Neural cell (in vitro differentiated cells): ENCODE measurements at regions not wholly inside any gene's neighbourhood (a gene's known extent, or its start where the extent isn't known, plus 50 kb on each side); places are given as distances from the start of the nearest gene placed in this dataset.

Source experiments
- H2AFZ ChIP-seq: fragments of 200-600, 300-800 bp; sonication (generic), shearing (Covaris generic); 2 replicates; pipeline ENCODE4 v1.6.0; 2014; ENCODE audit warnings: low read depth, mild to moderate bottlenecking, antibody characterized with exemption, low read length, moderate library complexity
- H3F3A ChIP-seq: fragments of 200-600 bp; shearing (Covaris generic); 2 replicates; pipeline ENCODE4 v1.6.1; 2016; ENCODE audit warnings: mild to moderate bottlenecking, moderate library complexity, mixed read lengths, antibody characterized with exemption, low read length; ENCODE audit not compliant: insufficient read depth, poor library complexity, severe bottlenecking
- H3K27ac ChIP-seq: fragments of 200-600, 300-800 bp; sonication (generic), shearing (Covaris generic); 2 replicates; pipeline ENCODE4 v1.5.1; 2014; ENCODE audit warnings: mild to moderate bottlenecking, low read length, moderate library complexity
- H3K27me3 ChIP-seq: fragments of 300-800, 200-600 bp; sonication (generic), shearing (Covaris generic); 2 replicates; pipeline ENCODE4 v1.6.0; 2014; ENCODE audit warnings: mild to moderate bottlenecking, low read depth, low read length, moderate library complexity; ENCODE audit not compliant: insufficient read depth
- H3K36me3 ChIP-seq: fragments of 300-800, 200-600 bp; sonication (generic), shearing (Covaris generic); 2 replicates; pipeline ENCODE4 v1.5.1; 2014; ENCODE audit warnings: mild to moderate bottlenecking, antibody characterized with exemption, low read length, moderate library complexity; ENCODE audit not compliant: insufficient read depth
- H3K4me2 ChIP-seq: fragments of 300-800, 200-600 bp; sonication (generic), shearing (Covaris generic); 2 replicates; pipeline ENCODE4 v1.6.0; 2014; ENCODE audit warnings: mild to moderate bottlenecking, low read length
- H3K4me3 ChIP-seq: fragments of 300-800, 200-600 bp; sonication (generic), shearing (Covaris generic); 2 replicates; pipeline ENCODE4 v1.5.1; 2014; ENCODE audit warnings: mild to moderate bottlenecking, low read length, moderate library complexity
- H3K79me2 ChIP-seq: fragments of 200-600 bp; shearing (Covaris generic); replicated peaks from 2 replicates; pipeline ENCODE4 v1.6.0; 2014; ENCODE audit warnings: mild to moderate bottlenecking, low read length, moderate library complexity; ENCODE audit not compliant: insufficient read depth
- H3K9ac ChIP-seq: fragments of 300-800, 200-600 bp; sonication (generic), shearing (Covaris generic); 2 replicates; pipeline ENCODE4 v1.6.1; 2016; ENCODE audit warnings: mild to moderate bottlenecking, low read length, mixed read lengths
- H3K9me2 ChIP-seq: fragments of 200-600 bp; shearing (Covaris generic); 2 replicates; pipeline ENCODE4 v1.6.1; 2016; ENCODE audit warnings: mild to moderate bottlenecking, low read length, mixed read lengths; ENCODE audit not compliant: insufficient read depth
- H3K9me3 ChIP-seq: fragments of 200-600, 300-800 bp; sonication (generic), shearing (Covaris generic); 2 replicates; pipeline ENCODE4 v1.6.1; 2016; ENCODE audit warnings: mild to moderate bottlenecking, mixed run types, low read length, moderate library complexity, mixed read lengths
- H4K20me1 ChIP-seq: fragments of 200-600 bp; shearing (Covaris generic); 2 replicates; pipeline ENCODE4 v1.6.1; 2016; ENCODE audit warnings: mild to moderate bottlenecking, mixed run types; ENCODE audit not compliant: insufficient read depth
- CTCF ChIP-seq: fragments of 450-650 bp; IDR thresholded peaks from 2 replicates; pipeline ENCODE4 v1.5.1; 2014; ENCODE audit warnings: antibody characterized with exemption, mild to moderate bottlenecking, moderate library complexity; ENCODE audit not compliant: poor library complexity, severe bottlenecking
- EP300 ChIP-seq: fragments of 450-650 bp; conservative IDR thresholded peaks from 2 replicates; pipeline ENCODE4 v1.6.1; 2014; ENCODE audit warnings: antibody characterized with exemption, mild to moderate bottlenecking, moderate library complexity; ENCODE audit not compliant: poor library complexity, severe bottlenecking
- EZH2 ChIP-seq: fragments of 200-600, 300-800 bp; shearing (Covaris generic), sonication (generic); IDR thresholded peaks from 2 replicates; pipeline ENCODE4 v1.6.1; 2014; ENCODE audit warnings: antibody characterized with exemption, low read length, borderline replicate concordance, mild to moderate bottlenecking; ENCODE audit not compliant: insufficient read depth, poor library complexity, severe bottlenecking
- MXI1 ChIP-seq: fragments of 450-650 bp; conservative IDR thresholded peaks from 2 replicates; pipeline ENCODE4 v1.6.1; 2014; ENCODE audit warnings: antibody characterized with exemption, mild to moderate bottlenecking; ENCODE audit not compliant: poor library complexity, severe bottlenecking
- POLR2AphosphoS5 ChIP-seq: IDR thresholded peaks from 2 replicates; pipeline ENCODE4 v1.6.1; 2012
- RAD21 ChIP-seq: fragments of 450-650 bp; conservative IDR thresholded peaks from 2 replicates; pipeline ENCODE4 v1.6.1; 2014; ENCODE audit warnings: antibody characterized with exemption, mild to moderate bottlenecking, moderate library complexity
- REST ChIP-seq: IDR thresholded peaks from 2 replicates; pipeline ENCODE4 v1.6.1; 2012; ENCODE audit warnings: borderline replicate concordance
- SMC3 ChIP-seq: fragments of 450-650 bp; conservative IDR thresholded peaks from 2 replicates; pipeline ENCODE4 v1.6.1; 2014; ENCODE audit warnings: antibody characterized with exemption, mild to moderate bottlenecking, moderate library complexity; ENCODE audit not compliant: poor library complexity
- TAF1 ChIP-seq: IDR thresholded peaks from 2 replicates; pipeline ENCODE4 v1.6.1; 2012; ENCODE audit warnings: low read depth

- H4K20me1 ChIP-seq: no peaks in the 10 kb centered on the region
- H3F3A ChIP-seq: no peaks in the 10 kb centered on the region
- H3K4me3 ChIP-seq: no peak overlapping the region
- H3K9me2 ChIP-seq: no peaks in the 10 kb centered on the region
- no peak overlapping the region for H3K27ac ChIP-seq
- H2AFZ ChIP-seq: no peak overlapping the region
- H3K4me2 ChIP-seq: no peak overlapping the region
- H3K79me2 ChIP-seq: no peaks in the 10 kb centered on the region
- no peaks in the 10 kb centered on the region for H3K36me3 ChIP-seq
- H3K27me3 ChIP-seq: no peaks in the 10 kb centered on the region
- no peak overlapping the region for H3K9ac ChIP-seq
- H3K9me3 ChIP-seq: no peaks in the 10 kb centered on the region
- TF ChIP-seq MXI1: no peak
These were observed 76.6 kb downstream of the IRF8 start for GRCh38 chr16:85975451-85975981.

- Histone ChIP-seq H3K9me2 (no peaks in the 10 kb centered on the region), H3K9ac (no peak overlapping the region), H3K4me3 (no peak overlapping the region), H2AFZ (no peak overlapping the region), H3K27me3 (no peaks in the 10 kb centered on the region), H3K4me2 (no peak overlapping the region), H3K9me3 (no peaks in the 10 kb centered on the region), H3F3A (no peaks in the 10 kb centered on the region), H3K36me3 (no peaks in the 10 kb centered on the region), H3K27ac (no peak overlapping the region), H4K20me1 (no peaks in the 10 kb centered on the region), H3K79me2 (no peaks in the 10 kb centered on the region)
- TF ChIP-seq SMC3 (no peak), REST (no peak), RAD21 (no peak), CTCF (no peak), EZH2 (no peak)
These were observed 79.4 kb downstream of the IRF8 start for GRCh38 chr16:85978291-85978775.

- H3K27me3 ChIP-seq: no peaks in the 10 kb centered on the region
- H3K27ac ChIP-seq: no peak overlapping the region
- no peaks in the 10 kb centered on the region for H3K36me3 ChIP-seq
- no peaks in the 10 kb centered on the region for H3K9me3 ChIP-seq
- H4K20me1 ChIP-seq: no peaks in the 10 kb centered on the region
- no peaks in the 10 kb centered on the region for H3K9me2 ChIP-seq
- H3F3A ChIP-seq: no peaks in the 10 kb centered on the region
- no peak overlapping the region for H3K9ac ChIP-seq
- H3K79me2 ChIP-seq: no peaks in the 10 kb centered on the region
- H3K4me3 ChIP-seq: no peak overlapping the region
- no peak overlapping the region for H3K4me2 ChIP-seq
- H2AFZ ChIP-seq: no peak overlapping the region
- TF ChIP-seq POLR2AphosphoS5: no peak
- TF ChIP-seq SMC3: no peak
- no peak for TF ChIP-seq EP300
- TF ChIP-seq REST: no peak
- no peak for TF ChIP-seq CTCF
- no peak for TF ChIP-seq MXI1
- no peak for TF ChIP-seq TAF1
These were observed 80.0 kb downstream of the IRF8 start for GRCh38 chr16:85978976-85979375.
